AG08395 (cell line): ENCODE measurements at regions not wholly inside any gene's neighbourhood (a gene's known extent, or its start where the extent isn't known, plus 50 kb on each side); places are given as distances from the start of the nearest gene placed in this dataset.

Experiments
- DNase-seq: peaks from one replicate; pipeline ENCODE4 v3.0.0; 2012; ENCODE audit warnings: mixed read lengths, low spot score

DNA sequence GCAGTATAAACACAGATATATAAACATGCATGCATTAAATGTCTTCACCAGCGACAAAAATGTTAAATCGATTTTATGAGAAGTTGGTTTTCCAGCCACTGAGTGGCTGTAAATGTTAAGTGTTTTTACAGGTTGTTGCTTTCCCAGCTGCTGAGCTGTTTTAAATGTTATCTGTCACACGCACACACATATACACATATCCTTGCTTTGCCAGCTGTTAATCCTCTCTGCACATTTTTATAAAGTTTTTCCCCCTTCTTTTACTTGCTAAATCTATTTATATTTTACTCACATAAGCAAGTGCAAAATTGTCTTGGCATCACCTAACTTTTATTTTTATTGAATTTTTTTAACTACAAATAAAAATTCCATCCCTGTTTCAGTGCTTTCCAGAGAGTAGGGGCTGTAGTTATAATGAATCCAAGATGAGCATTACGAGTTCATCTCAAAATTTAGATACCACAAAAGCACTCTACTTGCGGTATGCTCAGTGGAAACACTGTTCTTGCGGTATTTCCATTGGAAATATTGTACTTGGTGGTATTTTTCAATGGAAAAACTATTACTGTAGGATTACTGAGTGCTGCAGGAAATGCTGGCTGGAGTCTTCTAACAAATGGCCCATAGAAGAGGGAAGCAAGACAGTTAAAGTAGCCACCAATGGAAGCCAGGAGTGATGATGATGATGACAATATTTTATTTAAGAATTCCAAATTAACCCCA lies 124.9 kb upstream of the KCNJ16 start:
- DNase-seq, result no peak

DNA sequence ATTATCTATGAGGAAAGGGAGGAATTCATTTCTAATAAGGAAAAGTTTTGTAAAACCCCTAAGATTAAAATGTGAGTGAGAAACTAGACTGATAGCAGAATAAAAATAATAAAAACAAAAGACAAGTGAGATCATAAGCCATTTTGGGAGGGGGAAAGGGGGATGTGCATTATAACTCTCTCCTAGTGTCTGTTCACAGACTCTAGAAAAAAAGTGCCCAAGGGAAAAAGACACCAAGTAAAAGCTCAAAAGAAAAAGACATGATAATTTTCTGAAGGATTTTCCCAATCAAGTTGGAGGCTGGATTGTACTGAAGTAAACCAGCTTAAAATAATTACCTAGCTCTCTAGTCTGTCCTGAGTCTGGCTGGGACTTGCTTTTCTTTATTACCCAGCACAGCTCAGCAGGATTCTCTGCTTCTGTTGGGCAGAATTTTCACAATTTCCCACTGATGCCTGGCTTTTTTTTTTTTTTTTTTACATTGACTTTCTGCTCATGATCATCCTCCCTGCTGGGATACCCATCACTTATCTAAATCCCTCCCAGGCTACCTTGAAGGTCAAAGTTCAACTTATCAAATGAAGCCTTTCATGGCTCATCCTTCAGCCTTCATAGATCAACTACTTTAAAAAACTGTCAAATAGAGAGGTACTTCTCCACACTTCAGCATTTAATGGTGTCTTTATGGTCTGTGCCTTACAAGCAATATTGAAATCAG lies 124.2 kb upstream of the KCNJ16 start:
- no peak for DNase-seq

DNA sequence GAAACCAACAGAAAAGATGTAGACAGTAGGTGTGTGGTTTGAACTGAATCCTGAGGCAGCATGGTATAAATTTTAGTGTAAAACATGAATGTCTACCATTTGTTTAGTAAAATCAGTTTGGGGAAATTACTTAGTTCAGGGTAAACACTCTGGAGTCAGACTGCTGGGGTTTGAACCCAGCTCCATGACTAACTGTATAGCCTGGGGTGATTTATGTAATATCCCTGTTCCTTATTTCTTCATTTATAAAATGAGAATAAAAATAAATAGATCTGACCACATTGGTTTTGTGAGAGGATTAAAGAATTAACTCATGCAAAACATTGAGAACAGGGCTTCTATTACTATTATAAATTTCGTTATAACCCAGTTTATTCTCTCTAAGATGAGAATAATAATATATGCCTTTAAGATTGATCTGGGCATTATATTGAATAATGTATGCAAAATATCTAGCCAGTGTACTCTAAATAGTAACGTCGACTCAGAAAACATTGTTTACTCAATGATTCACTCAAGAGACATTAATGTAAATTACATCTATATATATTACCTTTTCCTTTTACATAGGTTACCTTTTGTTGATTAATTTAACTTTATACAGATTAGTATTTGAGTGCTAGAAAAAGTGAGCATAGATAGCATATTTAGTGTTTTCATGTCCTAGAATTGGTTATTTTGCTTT lies 120.6 kb upstream of the KCNJ16 start:
- no peak for DNase-seq

DNA sequence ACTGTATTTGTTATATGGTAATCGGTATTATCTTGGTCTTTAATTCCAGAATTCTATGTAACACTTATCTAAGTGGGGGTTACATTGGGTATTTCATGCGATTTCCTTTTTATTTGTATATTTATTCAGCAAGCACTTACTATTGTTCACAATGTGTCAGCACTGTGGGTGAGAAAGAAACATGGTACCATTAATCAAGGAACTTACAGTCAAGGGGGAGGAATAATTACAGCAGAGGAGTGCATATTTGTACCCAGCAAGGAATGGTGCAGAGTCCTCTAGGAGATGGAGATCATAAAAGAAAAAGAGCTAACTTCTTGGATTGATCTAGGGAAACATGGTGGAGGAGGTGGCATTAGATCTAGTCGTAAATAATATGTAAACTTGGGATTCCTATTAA lies 117.0 kb upstream of the KCNJ16 start:
- no peak for DNase-seq

DNA sequence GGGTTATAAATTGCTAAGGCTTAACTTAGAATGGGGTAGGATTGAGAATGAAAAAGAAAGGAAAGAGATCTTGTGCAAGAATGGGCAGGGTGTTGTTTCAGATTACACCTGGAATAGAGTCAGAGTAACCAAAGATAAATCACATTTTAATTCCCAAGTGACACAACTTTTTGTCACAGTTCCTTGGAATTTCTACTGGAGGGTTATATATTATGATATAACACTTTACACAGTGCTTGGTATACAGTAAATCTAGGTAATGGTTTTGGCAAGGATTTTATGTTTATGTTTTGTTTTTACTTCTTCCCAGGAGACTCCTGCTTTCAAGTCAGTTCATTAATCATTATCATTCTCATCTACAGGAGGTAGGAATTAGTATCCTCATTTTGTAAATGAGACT lies 115.7 kb upstream of the KCNJ16 start:
- DNase-seq, result no peak

DNA sequence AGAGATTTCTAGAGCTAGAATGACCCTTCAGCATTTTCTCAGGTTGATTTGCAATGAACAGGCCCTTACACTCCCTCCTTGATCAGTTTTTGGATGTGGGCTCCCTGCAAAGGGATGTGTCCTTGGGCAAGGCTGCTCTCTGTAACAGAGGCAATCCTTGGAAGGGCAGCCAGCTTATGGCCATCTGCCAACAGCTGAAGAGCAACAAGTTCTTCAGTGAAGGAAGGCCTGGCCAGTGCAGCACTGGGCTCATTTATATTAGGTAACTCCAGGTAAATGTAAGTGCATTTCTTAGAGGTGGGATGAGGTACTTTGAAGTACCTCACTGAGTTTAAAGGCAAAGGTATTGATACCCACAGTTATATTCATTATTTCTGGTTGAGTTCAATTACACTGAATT lies 114.3 kb upstream of the KCNJ16 start:
- DNase-seq, result no peak

DNA sequence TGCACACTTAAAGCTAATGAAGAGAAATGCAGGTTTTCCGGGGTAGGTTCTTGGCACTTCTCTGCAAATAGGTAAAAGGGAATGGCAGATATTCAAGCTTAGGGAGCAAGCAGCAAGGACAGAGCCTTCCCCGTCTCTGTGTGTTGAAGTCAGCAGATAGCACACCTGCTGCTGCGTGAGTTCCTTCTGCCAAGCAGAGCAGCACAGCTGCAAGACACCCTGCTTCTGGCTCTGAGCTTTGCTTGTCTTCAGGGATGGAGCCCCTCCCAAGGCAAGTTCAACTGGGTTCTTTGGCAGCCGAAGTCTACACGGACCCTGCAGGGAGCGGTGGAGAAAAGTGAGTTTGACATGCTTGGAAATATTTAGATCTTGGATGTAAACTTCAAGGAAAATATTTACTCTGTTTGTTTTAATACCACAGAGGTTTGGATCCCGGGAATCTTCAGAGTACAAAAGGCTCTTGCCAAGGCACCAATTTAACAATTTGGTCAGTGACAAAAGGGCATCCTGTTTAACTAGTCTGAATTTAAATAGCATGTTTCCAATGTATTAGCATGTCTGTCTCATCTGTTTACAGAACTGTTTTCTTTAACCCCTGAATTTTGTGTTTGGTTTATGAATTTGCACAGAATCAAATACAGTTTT lies 113.4 kb upstream of the KCNJ16 start:
- DNase-seq, result no peak

DNA sequence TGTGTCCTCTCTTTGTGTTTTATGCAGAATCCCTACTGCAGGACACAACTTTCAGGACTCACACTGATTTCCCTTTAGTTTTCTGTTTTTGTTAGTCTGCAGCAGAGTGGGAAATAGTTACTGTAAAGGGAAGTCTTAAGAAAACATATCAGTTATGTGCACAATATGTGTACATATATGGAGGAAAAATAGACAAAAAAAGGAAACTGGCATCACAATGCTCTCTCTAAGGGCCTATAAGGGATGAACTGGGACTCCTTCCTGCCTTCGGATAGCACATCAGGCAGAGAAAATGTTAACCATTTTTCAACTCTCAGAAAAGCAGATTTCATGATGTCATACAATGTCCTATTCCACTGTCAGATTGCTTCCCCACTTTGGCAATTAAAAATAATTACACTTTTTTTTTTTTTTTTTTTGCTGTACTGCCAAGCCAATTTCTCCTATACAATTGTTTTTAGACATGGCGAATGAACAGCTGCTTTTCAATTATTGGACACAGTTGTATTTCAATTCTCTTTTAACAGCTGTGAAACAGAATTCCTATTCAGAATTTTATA lies 112.5 kb upstream of the KCNJ16 start:
- no peak for DNase-seq

DNA sequence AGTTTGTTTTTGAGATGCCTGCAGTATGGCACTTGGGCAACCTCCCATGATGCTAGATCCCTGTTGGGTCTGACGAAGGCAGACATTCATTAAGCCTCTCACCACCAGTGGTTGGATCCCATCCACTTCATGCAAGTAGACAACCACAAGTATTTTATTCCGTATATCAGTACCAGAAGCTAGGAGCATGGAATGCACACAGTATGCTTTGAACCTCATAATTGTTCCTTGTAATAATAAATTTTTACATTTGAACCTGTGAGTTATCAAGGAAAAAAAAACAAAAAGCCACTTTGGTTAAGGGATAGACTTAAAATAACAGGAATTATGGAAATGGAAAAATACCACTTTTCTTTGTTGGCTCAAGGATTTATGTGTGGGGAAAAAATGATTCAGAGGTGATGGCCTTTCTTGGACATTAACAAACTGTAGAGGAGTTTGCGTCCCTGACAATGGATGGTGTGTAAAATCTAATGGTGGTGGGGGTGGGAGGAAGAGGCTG lies 107.1 kb upstream of the KCNJ16 start:
- peak; percentile 89 for DNase-seq

DNA sequence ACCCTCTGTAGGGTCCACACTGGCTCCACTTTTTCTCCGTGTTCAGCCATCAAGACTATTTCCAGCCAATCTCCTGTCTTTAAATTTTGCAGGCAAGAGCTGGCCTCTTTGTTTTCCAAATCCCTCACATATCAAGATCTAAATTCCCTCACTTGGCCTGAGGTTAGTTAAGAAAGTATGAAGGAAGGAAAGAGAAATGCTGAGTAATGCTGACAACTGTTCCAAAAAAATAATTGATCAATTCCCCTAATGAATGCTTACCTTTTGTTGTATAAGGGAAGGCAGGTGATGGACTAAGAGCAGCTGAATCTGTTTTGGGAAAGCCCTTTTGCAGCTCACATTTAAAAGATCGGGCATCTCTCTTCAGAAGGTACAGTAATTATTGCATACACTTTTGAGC lies 105.1 kb upstream of the KCNJ16 start:
- no peak for DNase-seq

DNA sequence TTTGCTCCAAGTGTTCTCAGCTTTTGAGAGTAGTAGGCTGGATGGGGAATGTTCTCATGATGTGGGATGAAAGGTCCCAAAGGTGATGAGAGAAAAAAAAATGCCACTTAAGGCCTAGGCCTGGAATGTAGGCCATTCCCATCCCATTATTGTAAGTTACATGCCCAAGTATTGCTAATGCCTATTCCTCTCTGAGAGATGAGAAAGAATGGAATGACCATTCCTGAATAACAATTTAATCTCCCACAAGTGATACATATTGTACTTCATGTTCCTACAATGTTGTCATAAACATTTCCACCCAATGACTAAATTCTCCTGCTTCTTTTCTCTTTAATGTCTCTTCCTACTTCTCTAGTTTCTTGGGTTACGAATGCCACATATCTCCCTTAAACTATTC lies 102.8 kb upstream of the KCNJ16 start:
- peak; percentile 3 for DNase-seq

DNA sequence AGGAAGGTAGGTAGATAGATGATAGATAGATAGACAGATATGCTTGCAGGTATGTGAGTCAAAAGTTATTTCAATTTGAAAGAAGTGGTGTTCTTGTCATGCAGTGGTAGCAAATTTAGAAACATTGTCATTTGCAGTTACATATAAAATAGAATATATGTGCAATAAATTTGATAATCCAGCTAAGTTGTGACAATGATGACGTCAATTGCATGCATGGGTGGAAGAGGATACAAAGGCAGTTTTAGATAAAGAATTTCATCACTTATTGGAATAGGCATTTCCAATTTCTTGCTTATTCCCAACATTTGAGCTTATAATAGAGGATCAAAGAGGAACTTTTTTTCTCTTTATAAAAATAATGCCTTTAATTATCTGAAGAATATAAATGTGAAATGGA lies 99.2 kb upstream of the KCNJ16 start:
- DNase-seq, result no peak

DNA sequence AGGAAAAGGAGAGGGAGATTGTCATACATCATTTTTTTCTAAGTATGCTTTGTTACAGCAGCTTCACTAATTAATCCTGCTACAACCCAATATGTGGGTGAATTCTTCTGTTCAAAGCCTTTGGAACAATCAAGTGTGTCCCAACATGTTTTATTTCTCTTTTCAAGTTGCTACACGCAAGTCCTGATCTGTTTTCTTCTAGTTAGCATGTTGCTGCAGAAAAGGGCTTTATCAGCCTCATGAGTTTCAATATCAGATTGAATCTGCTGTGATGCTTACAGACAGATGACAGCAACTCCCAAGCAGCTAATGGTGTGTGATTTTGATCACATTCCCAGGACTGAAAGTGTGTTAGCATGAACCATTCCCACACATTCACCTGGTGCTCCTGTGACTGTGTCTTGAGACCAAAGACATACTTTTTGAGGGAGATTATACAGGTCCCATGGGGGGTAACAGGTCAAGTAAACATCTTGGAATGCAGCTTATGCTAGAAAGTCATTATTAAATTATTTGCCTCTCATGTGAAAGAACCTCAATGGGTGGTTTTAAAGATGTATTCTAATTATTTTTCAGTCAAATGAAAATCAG lies 96.9 kb upstream of the KCNJ16 start:
- no peak for DNase-seq

DNA sequence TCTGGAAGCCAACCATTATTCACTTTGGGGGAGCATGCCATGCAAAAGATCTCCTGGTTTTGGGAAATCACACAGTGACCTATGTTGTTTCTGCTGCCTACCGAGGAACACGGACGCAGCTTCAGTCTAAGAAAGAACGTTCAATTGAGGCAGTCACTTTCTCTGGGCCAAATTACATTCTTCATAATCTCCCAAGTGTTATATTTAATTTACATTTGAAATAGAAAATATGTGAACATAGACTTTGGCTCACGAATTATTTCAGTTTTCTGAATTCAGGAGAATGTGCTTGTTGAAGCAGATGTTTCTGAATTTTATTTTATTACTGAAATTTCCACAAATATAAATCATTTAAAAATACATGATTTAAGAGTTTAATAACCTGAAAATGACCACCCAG lies 93.6 kb upstream of the KCNJ16 start:
- no peak for DNase-seq

DNA sequence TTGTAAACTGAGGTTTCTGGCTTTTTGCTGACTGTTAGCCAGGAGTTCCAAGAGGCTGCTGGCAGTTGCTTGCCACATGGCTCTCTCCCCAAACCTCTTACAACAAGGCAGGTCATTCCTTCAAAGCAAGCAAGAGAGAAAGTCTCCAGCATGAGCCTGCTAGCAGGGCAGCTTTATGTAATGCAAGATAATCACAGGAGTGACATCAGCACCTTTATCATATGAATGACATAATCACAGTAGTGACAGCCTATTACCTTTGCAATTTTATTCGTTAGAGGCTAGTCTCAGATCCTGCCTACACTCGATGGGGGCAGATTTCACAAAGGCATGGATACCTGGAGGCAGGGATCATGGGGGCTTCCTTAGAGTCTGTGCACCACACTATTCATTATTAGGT lies 79.5 kb upstream of the KCNJ16 start:
- no peak for DNase-seq

DNA sequence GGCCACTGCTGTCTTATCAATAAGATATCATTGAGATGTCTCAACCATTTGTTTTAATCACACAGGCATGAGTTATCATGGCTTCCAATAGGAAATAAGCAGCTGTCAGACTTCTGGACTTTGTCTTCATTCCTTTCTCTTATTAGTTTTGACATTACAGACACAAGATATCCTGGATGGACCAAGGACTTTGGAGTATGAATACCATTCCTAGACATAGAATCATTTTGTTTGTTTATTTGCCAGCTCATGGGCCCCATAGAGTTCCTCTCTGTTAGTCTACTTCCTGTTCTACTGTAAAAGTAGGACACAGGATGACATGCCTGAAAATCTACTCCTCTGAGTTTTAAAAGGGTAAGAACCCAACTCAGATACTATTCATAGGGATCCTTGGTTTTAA lies 77.7 kb upstream of the KCNJ16 start:
- DNase-seq, result peak; percentile 7

DNA sequence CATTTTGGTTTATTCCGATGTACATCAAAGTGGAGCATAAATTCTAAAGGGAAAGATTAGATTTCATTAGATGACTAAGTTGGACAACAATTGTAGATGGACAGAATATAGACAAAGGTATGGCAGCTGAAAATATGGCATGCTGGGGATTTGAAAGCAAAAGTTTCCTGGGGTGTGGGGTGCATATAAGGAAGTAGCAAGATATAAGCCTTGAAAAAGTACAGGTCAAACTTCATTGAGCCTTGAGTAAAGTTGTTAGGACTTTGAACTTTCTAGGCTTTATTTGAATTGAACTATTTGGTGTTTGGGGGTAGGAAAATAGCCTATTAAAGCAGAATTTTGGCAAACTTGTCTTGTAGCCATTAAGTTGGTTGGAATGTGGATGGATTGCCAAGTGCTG lies 75.8 kb upstream of the KCNJ16 start:
- DNase-seq, result no peak

DNA sequence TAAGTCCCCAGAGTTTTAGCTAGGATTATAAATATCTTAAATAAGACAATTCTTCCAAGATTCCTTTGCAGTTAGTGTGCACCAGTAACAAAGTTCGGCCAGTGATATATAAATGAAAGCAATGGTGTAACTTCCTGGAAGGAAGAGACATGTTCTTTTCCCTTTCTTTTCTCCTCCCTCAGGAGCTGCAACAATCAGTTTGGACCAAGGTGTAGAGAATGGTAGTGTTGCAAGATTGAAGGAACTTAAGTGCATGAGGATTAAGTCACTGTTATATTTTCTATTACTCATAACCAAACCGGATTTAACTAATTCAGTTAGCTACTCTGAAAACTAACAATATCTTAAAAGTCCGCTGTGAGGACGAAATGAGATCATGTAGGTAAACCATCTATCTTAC lies 68.9 kb upstream of the KCNJ16 start:
- DNase-seq, result no peak

DNA sequence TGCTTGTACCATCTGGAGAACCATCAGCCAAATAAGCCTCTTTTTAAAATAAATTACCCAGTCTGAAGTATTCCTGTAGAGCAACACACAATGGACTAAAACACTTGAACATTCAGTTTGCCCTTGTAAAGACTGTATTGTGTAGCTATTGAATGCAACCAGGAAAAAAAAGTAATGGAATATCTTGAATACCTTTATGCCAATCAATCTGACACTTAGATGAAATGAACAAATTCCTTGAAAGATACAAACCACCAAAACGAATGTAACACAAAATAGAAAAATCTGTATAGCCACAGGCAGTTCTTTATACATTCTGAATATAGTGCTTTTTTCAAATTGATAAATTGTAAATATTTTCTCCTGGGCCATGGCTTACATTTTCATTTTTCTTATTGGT lies 63.3 kb upstream of the KCNJ16 start:
- DNase-seq, result no peak

DNA sequence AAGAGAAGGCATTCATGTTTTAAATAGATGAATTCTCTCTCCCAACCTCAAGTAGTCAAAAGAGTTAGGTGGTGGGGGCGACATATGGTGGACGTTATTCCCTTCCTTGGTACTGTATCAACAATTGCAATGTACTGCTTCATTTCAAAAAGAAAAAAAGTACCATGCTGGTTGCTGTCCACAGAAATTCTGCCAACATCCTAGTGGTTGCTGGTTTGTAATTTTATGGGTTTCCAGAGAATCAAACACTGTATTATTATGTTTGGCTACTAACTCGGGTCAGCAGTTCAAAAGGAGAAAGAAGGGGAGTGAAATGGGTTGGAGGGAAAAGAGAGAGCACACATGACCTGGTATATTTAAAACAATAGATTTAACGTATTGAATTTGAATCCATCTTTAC lies 61.1 kb upstream of the KCNJ16 start:
- no peak for DNase-seq

DNA sequence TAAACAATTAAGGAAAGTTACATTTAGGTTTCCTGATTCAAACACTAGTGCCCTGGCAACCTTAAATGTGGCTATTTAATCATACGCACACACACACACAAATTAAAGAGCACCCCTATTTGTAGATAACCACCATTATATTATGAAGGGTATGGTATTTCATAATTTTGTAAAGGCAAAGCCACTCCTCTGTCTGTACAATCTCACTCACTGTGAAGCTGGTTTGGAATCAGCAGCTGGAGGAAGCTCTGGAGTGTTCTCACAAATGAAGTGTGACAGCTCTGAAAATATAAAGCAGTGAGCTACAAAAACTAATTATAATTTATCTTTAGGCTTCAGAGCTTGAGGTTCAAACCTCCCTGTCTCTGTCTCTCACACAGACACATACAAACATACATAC lies 57.9 kb upstream of the KCNJ16 start:
- DNase-seq, result no peak

DNA sequence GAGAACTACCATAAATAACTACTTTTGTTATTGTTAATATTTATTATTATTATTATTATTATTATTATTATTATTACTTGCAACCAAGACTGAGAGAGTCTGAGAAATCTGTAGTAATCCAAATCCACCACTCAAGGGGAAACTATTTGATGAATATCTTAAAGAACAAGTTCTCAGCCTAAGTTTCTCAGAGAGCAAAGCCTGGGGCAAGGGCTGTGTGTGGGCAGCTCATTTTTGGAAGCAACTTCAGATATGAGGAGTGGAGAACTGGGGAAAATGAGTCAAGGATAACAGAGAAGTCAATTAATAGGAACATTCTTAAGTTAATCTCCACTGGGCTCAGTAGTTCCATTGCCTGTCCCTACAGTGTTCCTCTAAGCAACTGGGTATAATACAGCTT lies 57.1 kb upstream of the KCNJ16 start:
- DNase-seq, result no peak
